HUDEP-2 (cell line): ENCODE measurements at regions not wholly inside any gene's neighbourhood (a gene's known extent, or its start where the extent isn't known, plus 50 kb on each side); places are given as distances from the start of the nearest gene placed in this dataset.

Experiments
- DNase-seq, 76 experiments: peaks; one replicate each; lab custom pipeline; 2025; ENCODE audit not compliant: unreplicated experiment in 76 of 76; lab: John Stamatoyannopoulos, UW

GRCh38 chr13:58865286-58865685 lies 1233.7 kb downstream of the PCDH17 start:
- no peak for DNase-seq

DNA sequence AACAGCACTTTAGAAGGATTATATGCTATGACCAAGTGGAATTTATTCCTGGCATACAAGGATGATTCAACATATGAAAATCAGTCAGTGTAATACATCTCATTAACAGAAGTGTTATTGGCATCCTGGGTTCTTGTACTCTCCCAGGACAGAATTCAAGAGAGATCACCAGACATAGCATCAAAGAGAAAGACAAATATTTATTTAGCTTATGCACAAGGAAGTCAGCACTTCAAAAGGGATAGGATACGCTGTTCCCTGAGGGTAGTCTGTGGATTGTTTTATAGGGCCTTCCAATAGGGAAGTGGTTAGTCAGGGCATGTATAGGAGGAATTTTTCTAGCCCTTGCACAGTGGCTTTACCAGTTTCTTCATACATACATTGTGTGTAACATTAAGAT lies 1238.0 kb downstream of the PCDH17 start:
- no peak for DNase-seq

DNA sequence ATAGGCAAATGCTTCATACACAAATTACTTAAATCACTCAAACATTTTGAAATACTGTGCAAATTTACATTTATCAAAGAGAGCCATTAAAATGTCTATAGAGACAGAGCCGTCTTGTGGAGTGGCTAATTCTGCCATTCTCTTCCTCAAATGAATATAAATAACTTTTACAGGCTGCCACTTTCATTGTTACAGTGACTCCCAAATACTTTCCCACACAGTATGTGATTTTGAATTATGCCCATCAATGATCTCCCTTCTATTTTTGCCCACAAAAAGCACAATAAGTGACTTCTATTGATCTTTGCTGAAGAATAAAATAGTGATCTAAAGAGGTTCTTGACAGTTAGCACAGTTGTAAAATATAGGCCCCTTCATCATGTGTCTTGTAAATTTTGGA lies 1244.9 kb downstream of the PCDH17 start:
- no peak for DNase-seq

GRCh38 chr13:58879114-58879513 lies 1247.6 kb downstream of the PCDH17 start:
- DNase-seq: no peak

- no peak for DNase-seq
These were observed 1251.0 kb downstream of the PCDH17 start for GRCh38 chr13:58882516-58882915.

DNA sequence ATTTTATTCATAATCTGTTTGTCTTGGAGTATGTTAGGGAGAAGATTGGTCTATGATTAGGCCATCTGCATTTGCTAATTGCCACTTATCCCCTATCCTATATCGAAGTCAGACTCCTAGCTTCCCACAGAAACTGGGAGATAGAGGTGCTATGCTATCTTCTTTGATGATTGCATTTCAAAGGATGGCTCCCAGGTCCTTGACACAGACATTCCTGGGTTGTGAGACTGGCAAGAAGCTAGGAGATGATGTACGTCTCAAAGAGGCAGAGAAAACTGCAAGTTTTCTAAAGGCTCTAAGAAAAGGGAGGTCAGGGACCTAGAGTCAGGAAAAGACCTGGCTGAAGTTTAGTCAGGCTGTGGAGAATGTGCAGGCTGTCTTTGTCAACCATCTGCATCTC lies 1251.9 kb downstream of the PCDH17 start:
- DNase-seq: no peak

DNA sequence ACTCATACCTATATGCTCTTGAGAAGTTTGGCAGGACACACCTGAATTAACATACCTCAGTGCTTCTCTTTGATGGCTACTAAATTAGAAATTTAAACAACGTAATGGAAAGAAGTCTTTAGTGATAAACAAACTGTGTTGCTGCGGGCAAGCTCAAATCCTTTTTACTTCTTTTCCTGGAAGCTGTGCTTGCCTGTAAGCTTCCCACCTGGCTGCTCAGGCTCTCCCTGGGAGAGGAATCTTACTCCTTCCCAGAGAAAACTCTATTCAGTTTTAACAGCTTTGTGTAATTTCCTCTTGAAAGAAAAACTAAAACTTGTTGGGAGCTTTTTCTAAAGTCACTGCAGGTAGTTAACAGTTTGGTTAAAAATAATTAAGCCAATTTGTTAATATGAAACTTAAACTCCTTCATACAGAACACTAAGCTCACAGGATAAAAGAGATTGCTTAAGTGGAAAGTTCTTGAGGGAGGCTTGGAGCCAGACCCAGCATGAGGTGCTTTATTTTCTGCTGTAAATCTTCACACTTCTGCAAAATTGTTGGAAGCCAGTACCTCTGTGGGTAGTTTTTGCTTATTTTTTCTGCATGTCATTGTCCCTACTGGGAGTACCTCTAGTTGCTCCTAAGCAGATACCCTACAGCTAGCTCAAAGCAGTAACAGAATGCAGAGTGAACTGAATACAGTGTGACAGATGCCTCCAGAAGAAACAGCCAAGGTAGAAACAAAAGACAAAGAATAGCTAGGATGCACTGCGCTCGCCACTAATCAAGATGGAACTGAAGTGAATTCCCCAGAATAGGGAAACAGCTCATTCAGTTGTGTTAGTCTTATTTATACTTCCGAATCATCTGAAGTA lies 1253.0 kb downstream of the PCDH17 start:
- no peak for DNase-seq

DNA sequence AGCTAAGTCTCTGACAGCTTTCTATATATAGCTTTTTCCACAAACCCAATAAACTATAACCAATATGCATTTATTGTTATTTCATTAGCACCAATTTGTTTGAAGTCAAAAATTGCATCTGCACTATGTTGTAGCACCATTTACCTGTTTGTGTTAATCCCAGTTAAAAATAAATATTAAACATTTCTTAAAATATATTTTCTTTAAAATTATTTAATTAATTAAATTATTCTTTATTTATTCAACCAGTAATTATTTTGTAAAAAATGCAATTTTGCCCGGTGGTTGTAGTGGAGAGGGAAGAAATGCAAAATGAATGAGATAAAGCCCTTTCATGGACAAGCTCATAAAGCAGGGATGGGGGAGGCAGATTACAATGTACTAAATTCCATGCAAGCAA lies 1257.9 kb downstream of the PCDH17 start:
- DNase-seq: no peak

GRCh38 chr13:58893396-58893795 lies 1261.9 kb downstream of the PCDH17 start:
- DNase-seq: no peak

GRCh38 chr13:58906329-58907007 lies 1257.3 kb downstream of the DIAPH3 start:
- no peak for DNase-seq

DNA sequence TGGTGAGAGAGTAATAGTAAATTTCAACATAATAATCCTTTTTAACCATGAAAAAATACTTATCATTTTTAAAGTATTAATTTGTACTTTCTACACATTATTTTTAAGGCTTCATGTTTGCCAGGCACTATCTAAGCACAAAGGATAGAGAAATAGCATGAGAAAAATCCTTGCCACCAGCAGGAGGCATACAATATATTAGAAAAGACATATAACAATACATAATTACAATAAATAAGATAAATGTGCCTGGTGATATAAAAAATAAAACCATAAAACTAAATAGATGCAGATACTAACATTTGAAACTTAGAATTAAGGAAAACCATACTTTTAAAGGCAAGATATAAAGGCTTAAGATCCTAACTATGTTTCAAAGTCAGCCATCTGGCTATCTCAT lies 1256.4 kb downstream of the DIAPH3 start:
- no peak for DNase-seq

GRCh38 chr13:58908019-58908679 lies 1255.6 kb downstream of the DIAPH3 start:
- DNase-seq: no peak

GRCh38 chr13:58919551-58919950 lies 1244.2 kb downstream of the DIAPH3 start:
- DNase-seq: no peak

GRCh38 chr13:58921129-58921528 lies 1242.6 kb downstream of the DIAPH3 start:
- DNase-seq: no peak

- DNase-seq: no peak
These were observed 1236.9 kb downstream of the DIAPH3 start for GRCh38 chr13:58926858-58927257.

- no peak for DNase-seq
These were observed 1230.3 kb downstream of the DIAPH3 start for GRCh38 chr13:58933475-58933874.

- no peak for DNase-seq
These were observed 1228.0 kb downstream of the DIAPH3 start for GRCh38 chr13:58935689-58936088.

- DNase-seq: no peak
These were observed 1217.5 kb downstream of the DIAPH3 start for GRCh38 chr13:58946274-58946673.

GRCh38 chr13:58949646-58950045 lies 1214.1 kb downstream of the DIAPH3 start:
- DNase-seq: no peak

DNA sequence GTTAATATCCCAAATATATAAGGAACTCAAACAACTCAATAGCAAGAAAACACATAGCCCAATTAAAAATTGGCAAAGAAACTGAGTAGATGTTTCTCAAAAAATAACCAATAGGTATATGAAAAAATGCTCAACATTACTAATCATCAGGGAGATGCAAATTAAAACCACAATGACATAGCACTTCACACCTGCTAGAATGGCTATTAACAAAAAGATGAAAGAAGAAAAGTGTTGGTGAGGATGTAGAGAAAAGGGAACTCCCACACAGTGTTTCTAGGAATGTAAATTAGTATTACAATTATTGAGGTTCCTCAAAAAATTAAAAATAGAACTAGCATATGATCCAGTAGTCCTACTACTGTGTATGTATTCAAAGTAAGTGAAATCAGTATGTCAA lies 1212.8 kb downstream of the DIAPH3 start:
- no peak for DNase-seq

DNA sequence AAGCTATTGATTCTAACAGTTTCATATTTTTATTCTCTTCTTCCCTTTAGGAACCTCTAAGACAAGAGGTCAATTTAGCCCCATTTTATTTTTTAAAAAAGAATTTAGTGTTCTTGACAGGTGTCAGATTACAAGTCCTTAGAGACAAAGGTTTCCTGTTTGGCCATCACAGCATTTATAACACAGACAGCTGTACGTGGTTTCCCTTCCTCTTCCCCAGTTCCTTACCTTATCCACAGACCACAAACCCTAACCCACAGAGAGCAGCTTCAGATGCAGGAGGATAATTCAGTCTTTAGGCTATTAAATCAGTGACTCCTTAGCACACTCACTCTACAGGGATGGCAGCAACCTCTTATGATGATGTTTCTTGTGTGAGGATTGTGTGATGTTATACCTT lies 1210.1 kb downstream of the DIAPH3 start:
- no peak for DNase-seq
